HG03565 (cell line): ENCODE measurements at regions not wholly inside any gene's neighbourhood (a gene's known extent, or its start where the extent isn't known, plus 50 kb on each side); places are given as distances from the start of the nearest gene placed in this dataset.
"Not testable (repeated sequence)": the region's sequence is repeated elsewhere in the genome, so short reads cannot be mapped to it uniquely, and the experiment has no call there.

Experiments used
- ATAC-seq: cut with Tn5 transposase; IDR thresholded peaks from one replicate; pipeline ENCODE4 v1.9.1; 2021; ENCODE audit warnings: mild to moderate bottlenecking, moderate library complexity; ENCODE audit not compliant: unreplicated experiment

DNA sequence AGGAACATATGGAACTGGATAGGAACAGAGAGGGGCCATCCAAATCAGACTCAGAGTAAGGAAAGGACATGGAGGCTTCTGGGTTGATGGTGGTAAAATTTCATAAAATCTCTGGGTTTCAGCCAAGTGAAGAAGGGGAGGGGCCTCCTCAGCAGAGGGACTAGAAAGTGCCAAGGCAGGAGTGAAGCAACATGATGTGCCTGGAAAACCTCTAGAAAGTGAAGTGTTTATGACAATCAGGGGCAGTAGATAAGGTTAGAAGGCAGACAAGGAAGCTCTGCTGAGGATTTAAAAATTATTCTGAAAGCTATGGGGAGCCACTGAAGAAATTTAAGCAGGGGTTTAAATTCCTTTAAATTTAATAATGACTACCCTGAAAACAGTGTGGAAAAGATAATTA lies 126.0 kb upstream of the TENT5A start:
- ATAC-seq, result no peak

DNA sequence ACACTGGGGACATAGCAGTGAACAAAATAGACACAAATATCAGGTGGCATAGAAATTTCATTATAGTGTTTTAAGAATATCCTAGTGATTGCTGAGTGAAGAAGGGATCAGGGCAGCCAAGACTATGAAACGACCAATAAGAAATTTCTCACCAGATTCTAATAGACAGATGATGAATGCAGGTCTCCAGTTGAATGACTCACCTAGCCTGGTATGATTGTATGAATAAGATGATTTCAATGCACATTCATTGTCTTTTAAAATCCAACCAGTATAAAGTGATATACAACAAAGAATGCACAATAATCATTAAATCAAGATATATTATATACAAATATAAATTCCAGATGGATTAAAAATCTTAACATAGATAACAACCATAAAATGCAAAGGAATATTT lies 124.5 kb upstream of the TENT5A start:
- ATAC-seq, result no peak

DNA sequence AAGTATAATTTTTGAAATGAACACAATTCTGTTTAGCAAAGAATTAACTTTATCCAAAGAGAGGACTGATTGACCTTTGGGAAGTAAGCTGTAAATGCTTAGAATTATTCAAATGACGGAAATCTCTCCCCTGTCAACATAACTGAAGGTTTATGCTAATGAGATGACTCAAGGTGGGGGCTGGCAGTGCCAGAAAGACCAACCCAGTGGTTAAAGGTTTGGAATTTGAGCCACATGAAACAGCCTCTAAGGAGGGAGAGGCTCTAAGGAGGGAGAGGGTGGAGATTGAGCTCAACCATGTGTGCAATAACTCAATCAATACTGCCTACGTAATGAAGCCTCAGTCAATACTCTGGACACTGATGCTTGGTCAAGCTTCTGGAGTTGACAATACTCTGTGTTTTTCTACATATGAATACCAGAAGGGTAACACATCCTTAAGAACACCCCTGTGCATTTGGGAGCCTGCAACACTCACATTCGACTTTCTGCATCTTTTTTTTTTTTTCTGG lies 123.4 kb upstream of the TENT5A start:
- no peak for ATAC-seq

DNA sequence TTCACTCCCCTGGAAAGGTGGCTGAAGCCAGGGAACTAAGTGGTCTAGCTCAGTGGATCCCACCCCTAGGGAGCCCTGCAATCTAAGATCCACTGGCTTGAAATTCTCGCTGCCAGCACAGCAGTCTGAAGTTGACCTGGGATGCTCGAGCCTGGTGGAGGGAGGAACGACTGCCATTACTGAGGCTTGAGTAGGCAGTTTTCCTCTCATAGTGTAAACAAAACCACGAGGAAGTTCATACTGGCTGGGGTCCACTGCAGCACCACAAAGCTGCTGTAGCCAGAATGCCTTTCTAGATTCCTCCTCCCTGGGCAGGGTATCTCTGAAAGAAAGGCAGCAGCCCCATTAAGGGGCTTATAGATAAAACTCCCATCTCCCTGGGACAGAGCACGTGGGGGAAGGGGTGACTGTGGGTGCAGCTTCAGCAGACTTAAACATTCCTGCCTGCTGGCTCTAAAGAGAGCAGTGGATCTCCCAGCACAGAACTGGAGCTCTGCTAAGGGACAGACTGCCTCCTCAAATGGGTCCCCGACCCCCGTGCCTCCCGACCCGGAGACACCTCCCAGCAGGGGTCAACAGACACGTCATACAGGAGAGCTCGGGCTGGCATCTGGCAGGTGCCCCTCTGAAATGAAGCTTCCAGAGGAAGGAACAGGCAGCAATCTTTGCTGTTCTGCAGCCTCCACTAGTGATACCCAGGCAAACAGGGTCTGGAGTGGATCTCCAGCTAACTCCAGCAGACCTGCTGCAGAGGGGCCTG lies 117.4 kb upstream of the TENT5A start:
- not testable (repeated sequence) for ATAC-seq

DNA sequence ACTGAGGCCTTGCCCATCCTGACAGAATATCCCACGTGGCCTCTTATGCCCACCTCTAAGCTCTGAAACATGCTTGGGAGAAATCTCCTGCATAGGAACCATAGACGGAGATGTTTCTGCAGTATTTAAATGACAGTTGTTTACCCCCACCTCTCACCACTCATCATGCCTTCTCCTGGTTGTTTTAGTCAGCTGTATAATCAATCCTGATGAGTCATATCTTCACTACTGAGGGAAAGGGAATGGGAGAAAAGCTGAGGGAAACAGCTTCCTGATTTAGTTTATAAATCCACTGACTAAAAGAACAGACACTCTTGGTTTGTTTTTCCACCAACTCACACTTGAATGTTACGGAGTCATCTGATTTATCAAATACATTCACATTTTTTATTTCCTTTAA lies 113.2 kb upstream of the TENT5A start:
- no peak for ATAC-seq

DNA sequence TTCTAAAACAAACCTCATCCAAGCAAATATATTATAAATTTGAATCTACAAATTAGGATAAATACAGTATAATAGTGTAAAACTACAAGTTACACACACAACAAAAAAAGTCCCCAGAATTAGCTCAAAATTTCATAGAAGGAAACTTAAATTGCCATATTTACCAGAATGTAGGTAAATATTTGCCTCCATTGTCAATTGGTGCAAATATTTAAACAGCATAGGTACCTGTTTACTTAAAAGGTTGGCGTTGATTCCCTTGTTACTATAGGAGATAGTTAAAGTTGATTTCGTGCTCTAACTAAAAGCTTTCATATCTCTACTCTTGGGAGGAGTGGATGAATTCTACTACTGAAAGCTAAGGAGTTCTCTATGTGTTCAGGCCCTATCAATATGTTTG lies 111.6 kb upstream of the TENT5A start:
- ATAC-seq, result no peak

DNA sequence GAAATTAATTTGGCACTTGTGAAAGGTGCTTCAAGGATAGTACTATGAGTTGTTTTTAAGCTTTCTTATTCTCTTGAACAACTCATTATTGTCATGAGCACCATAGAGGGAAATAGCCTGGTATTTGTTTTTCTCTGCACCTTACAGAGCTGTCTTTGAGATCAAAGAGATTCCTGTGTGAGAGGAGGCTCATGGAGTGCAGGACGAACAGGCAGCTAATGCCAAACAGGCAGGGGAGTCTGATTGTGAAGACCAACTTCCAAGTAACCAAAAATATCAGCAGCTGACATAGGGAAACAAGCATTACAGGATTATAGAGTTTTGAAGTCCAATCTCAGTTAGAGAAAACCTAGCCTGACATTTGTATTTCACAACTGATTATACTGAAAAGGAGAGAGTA lies 110.6 kb upstream of the TENT5A start:
- no peak for ATAC-seq

DNA sequence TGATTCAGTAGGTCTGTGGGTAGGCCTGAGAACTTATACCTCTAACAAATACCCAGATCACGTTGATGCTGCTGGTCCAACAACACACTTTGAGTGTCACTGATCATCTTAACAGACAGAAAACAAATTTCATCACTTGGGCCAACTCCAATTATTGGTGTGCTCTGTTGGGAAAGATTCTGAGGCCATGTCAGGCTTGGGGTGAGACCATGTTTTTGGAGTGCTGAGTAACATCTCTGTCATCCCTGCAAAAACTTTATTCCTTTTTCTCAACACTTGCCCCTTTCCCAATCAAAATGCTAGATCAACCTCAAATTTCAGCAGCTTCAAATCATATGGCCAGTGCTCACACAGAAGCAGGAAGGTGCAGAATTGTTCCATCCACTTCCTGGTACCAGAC lies 108.8 kb upstream of the TENT5A start:
- ATAC-seq, result no peak

DNA sequence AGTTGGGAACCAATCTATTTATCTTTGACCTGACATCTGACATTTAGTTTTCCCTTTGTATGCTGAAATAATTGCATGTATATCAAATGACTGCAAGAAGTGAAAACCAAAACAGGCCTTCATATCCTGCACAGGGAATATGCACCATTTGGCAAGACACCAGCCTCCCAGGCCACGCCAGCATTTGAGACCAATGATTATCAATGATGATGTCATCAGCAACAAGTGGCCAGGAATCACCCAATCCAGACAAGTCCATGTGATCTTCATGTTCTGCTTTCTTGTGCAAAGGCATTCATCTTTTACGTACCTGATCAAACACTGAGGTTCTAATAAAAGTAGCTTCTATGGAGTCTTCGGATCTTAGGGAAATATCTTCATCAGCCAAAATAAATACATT lies 107.4 kb upstream of the TENT5A start:
- ATAC-seq, result no peak

DNA sequence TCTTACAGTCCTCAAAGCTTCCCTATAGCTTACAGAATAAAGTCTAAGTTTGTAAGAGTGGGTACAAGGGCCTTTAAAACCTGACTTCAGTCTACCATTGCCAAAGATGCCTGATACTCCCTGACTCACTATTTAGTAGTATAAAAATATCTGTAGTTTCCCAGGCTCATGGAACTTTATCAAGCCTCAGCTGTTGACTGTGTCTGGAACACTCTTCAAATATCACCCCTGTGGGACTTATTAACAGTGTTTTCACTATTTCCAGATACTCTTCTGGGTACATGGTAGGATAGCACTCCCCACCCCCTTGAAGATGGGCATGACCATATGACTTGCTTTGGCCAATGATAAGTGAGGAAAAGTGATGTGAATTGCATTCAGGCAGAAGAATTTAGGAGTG lies 105.3 kb upstream of the TENT5A start:
- ATAC-seq, result no peak

DNA sequence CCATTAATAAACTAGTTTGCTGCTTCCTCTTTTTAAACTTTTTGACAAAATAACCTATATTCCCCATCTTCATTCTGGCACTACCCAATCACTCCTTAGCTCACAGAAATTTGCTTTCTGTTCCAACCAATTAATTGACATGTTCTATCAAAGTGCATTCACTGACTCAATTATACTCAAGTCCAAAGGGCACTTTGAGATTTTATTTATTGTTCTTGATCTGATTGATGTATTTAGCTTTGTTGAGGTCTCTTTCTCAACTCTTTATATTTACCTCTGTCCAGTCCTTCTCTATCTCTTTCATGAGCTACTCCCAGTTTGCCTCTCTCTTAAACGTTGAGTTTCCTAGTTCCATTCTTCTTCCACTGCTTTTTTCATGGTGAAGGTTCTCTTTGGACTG lies 104.4 kb upstream of the TENT5A start:
- no peak for ATAC-seq

DNA sequence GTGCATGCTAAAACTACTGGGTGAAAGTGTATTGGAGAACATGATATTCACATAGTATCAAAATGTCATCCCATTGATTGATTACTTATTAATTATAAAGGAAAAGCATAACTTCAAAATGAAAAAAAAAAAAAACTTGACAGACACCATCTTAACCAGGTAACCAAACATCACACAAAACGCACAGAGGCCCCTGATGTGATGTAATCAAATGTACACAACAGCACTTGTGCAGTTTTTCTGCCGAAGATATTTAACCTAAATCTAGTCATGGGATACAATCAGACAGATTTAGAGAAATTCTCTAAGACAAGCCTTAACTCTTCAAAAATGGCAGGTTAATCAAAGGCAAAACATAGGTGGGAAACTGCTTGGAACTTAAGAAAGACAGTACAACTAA lies 102.0 kb upstream of the TENT5A start:
- no peak for ATAC-seq

DNA sequence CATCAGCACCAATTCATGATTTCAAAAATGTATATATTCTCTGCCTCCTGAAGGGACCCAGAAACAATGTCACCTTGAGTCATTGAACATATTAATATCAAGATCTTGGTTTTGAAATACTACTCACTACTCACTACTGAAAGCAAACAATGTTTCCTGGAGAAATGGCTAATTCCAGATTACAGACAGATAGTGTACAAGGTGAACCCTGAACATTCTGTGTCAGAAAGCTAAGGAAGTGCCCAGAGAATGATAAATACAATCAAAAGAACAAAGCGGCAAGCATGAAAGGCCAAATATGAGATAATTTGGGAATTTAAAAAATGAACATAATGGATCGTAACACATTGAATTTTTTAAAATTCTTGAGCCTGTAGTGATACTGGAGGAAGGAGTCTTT lies 101.5 kb upstream of the TENT5A start:
- no peak for ATAC-seq

DNA sequence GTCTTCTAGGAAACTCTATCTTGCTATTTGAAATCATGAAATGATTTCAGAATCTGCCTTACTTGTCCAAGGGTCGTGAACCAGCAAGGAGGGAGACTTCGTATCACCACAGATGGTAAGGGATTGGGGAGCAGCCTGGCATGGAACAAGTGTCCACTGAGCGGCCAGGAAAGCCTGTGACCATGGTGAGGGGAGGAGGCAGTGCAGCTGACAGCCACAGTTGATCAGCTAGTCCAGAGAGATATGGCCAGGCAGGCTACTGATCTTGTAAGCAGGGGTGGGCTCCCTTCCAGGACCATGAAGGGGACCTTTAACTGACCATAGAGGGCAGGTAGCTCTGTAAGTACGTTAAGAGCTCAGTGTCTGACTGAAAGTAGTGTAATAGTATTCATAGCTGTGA lies 96.8 kb upstream of the TENT5A start:
- no peak for ATAC-seq

DNA sequence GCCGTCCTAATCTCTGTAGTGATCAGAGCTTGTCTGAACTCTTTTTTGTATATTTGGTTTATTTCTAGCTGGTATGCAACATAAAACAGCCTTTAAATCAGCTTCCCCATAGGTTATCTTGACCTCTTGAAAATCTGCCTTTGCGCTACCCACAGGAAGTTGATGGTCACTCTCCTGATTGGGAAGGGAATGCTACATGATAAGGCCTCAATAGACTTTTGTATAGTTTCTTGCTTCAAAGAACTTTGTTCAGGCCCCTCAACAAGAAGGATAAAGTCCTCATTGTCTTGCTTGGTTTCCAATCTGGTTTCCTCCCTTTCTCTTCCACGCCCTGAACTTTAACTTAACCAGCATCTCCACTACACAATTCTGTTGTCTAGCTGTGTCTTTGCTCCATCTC lies 95.4 kb upstream of the TENT5A start:
- ATAC-seq, result no peak

DNA sequence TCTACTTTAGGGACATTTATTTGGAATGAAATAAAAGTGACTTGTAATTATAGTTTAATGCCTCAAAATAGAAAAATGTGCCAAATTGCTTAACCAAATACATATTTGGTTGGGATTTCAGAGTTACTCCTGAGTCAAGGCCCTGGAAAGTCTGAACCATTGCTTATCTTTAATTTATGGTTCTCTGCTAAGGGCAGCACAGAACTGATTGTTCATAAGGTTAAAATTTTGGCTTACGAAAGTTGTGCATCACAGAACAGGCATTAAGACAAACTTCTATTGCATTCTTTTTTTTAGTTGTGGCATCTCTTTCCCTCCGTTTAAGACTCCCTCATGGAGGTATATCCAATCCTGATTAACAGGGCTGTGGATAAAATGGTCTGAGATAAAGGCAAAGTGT lies 92.2 kb upstream of the TENT5A start:
- no peak for ATAC-seq

DNA sequence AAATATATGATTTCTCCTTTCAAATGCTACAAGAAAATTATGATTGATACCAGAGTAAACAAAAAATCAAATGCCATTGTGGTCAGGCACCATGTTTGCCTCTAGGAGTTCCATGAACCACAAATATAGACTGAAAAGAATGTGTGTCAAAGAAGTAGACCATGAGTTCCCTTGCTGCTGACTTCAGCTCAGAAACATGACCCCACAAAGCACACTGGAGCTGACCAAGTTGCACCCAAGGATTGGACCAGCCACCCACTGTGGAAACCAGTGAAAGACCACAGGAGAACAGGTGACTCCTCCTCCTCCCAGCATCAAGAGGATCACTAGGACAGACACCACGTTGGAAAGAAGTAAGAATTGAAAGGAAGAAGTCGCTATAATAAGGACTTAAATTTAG lies 90.8 kb upstream of the TENT5A start:
- no peak for ATAC-seq

DNA sequence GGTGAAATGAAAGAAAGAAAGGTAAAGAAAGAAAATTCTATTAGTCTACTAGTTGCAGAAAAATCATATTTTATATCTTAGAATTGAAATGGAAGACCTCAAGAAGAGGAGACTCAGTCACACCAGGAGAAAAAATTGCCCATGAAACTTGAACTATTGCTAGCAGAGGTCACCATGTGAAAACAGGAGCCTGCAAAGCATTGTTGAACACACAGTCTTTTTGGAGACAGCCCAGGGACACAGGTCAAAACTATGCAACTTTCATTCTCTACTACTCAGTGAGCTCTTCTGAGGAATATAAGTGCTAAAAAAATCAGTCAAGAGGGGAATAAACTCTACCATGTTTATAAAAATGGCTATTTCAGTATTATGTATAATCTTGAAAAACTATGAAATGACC lies 89.8 kb upstream of the TENT5A start:
- no peak for ATAC-seq

DNA sequence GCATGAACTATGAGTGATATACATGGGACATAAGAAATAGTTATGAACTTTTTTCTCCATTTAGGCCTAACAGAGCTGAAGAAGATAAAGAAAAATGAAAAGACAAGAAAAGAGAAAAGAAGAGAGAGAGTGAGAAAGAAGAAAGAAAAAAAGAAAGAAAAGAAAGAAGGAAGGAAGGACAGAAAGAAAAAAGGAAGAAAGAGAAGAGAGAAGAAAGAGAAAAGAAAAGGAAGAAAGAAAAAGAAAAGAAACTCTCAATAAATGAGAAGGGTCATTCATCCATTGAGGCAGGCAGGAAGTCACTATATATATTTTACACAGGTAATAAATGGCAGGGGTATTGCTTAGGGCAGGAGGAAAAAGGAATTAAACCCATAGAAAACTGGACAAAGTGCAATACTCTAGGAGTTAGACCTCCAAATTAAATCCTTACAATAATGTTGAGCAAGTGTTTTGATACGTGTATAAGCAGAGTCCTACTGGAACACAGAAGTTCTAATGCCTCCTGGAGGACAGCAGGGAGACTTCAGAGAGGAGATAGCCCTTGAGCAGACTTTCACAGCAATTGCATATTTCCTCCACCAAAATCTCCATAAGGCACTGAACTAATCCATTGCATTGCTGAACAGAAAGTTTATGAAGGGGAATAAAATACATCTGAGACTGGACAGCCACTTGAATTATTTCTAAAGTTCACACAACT lies 86.4 kb upstream of the TENT5A start:
- no peak for ATAC-seq

DNA sequence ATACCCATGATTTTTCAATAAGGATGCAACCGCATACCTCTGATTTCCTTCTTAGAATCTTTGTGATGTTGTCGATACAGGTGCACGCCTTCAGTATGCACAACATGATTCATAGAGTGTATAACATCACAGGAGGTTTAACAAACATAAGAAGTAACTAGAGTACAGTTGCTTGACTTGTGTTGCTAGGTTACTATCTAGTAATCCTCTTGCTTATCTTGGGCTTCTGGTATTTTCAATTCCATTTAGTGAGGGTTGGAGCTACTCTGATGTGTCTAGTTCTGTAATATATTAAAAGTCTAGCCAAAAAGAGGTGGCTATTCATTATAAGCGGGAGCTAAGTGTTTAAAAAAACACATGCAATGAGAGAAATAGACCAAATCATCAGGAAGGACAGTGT lies 85.5 kb upstream of the TENT5A start:
- no peak for ATAC-seq

DNA sequence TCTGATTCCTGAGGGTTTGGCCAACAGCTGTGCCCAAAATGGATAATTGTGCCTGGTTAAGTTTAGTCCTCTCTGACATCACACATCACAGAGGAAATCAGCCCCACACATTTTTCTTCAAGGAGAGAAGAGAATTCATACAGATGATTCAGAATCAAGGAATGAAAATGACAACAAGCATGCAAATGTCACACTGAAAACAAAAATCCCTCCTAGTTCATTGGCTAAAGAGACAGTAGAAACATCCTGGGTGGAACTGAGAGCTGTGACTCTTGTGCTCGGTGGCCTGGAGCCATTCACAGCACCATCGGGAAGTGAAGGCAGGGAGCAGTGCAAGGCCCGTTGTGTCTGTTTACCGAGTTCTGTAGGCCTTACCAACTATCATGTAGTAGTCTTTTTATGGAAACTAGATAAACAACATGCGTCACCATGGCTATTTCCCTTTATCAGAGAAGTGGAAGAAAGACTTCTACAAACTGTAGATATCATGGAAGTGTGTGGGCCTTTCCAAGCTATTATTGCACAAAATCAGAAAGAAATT lies 81.7 kb upstream of the TENT5A start:
- ATAC-seq, result no peak

DNA sequence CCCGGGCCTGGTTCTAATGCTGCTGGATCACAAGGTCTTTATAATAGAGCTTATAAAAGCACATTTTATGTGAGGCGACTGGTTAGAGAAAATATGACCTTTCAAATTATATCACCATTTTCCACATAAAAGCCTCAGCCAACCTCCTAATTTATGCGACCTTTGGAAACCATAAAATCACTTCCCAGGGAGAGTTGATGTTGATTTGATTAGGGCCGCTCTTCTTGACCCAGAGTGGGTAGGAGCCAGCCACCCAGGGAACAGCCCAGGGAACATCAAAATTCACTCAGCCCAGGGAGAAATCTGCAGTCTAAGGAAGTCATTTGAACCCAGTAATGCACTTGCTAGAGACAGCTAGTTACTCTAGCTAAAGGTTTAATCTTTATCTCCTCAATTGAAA lies 79.8 kb upstream of the TENT5A start:
- no peak for ATAC-seq
